Fibroblast of gingiva (primary cell): ENCODE measurements at regions not wholly inside any gene's neighbourhood (a gene's known extent, or its start where the extent isn't known, plus 50 kb on each side); places are given as distances from the start of the nearest gene placed in this dataset.
A peak's percentile ranks its signal among the peaks of the same experiment; 100 is the strongest.
"Not testable (repeated sequence)": the region's sequence is repeated elsewhere in the genome, so short reads cannot be mapped to it uniquely, and the experiment has no call there.

ENCODE experiments used
- DNase-seq: peaks from one replicate; pipeline ENCODE4 v3.0.0-alpha.2; 2011; ENCODE audit warnings: low read depth

GRCh38 chr10:129165076-129165720, 301.8 kb upstream of the MGMT start:
- no peak for DNase-seq

- DNase-seq, result no peak
Measured at GRCh38 chr10:129165770-129166169, 301.3 kb upstream of the MGMT start.

GRCh38 chr10:129168660-129169059, 298.4 kb upstream of the MGMT start:
- no peak for DNase-seq

- DNase-seq, result no peak
Measured at GRCh38 chr10:129169115-129169514, 297.9 kb upstream of the MGMT start.

GRCh38 chr10:129170812-129171211, 296.2 kb upstream of the MGMT start:
- DNase-seq, result no peak

- DNase-seq, result no peak
Measured at GRCh38 chr10:129171812-129172211, 295.2 kb upstream of the MGMT start.

GRCh38 chr10:129174232-129175014, 292.6 kb upstream of the MGMT start:
- DNase-seq, result no peak

GRCh38 chr10:129179245-129179971, 287.6 kb upstream of the MGMT start:
- DNase-seq, result no peak

- no peak for DNase-seq
Measured at GRCh38 chr10:129179972-129180678, 286.9 kb upstream of the MGMT start.

- DNase-seq, result no peak
Measured at GRCh38 chr10:129184196-129184595, 282.8 kb upstream of the MGMT start.

- no peak for DNase-seq
Measured at GRCh38 chr10:129187331-129187730, 279.7 kb upstream of the MGMT start.

- no peak for DNase-seq
Measured at GRCh38 chr10:129191797-129192196, 275.2 kb upstream of the MGMT start.

GRCh38 chr10:129192344-129193128, 274.5 kb upstream of the MGMT start:
- peak; percentile 42 for DNase-seq

GRCh38 chr10:129193148-129193547, 273.9 kb upstream of the MGMT start:
- DNase-seq, result peak; percentile 42

- no peak for DNase-seq
Measured at GRCh38 chr10:129194181-129194870, 272.7 kb upstream of the MGMT start.

GRCh38 chr10:129199826-129200225, 267.2 kb upstream of the MGMT start:
- no peak for DNase-seq

- no peak for DNase-seq
Measured at GRCh38 chr10:129203819-129204218, 263.2 kb upstream of the MGMT start.

- no peak for DNase-seq
Measured at GRCh38 chr10:129207297-129207696, 259.7 kb upstream of the MGMT start.

GRCh38 chr10:129210876-129211275, 256.2 kb upstream of the MGMT start:
- no peak for DNase-seq

- no peak for DNase-seq
Measured at GRCh38 chr10:129213256-129213655, 253.8 kb upstream of the MGMT start.

GRCh38 chr10:129213996-129214395, 253.0 kb upstream of the MGMT start:
- DNase-seq, result not testable (repeated sequence)
